Endothelial cell of umbilical vein (primary cell): ENCODE measurements at regions not wholly inside any gene's neighbourhood (a gene's known extent, or its start where the extent isn't known, plus 50 kb on each side); places are given as distances from the start of the nearest gene placed in this dataset.

Experiments
- BruUV-seq: library from RNA; stranded (reverse); fragments of 400-500 nt; replicated peaks from 2 replicates; lab custom pipeline; 2021; lab: Mats Ljungman, UMichigan
- CTCF ChIA-PET: fragments of 300-600, 350-600 bp; sonication (Branson Sonifier 250); formaldehyde crosslinking; loops from one replicate; lab custom pipeline; 2021; ENCODE audit warnings: antibody characterized with exemption, inconsistent platforms; lab: Charles Lee
- POLR2A ChIA-PET: fragments of 300-600, 350-600 bp; sonication (Branson Sonifier 250); formaldehyde crosslinking; loops from one replicate; lab custom pipeline; 2021; ENCODE audit warnings: antibody characterized with exemption, inconsistent platforms; lab: Charles Lee
- DNase-seq: peaks from one replicate; pipeline ENCODE4 v3.0.0-alpha.2; 2011; ENCODE audit warnings: low read depth, low spot score
- FAIRE-seq: peaks from 2 replicates; lab custom pipeline; 2011; peaks lifted over from hg19 to GRCh38; lab: Jason Lieb, UNC
- H2AFZ ChIP-seq: 2 replicates; pipeline ENCODE4 v1.6.0; 2012; ENCODE audit warnings: low read depth, low read length, control low read depth, inconsistent platforms
- H3K27ac ChIP-seq: 2 replicates; pipeline ENCODE4 v1.5.1; 2011; ENCODE audit warnings: low read depth, mild to moderate bottlenecking, control low read depth, low read length, moderate library complexity; ENCODE audit not compliant: insufficient read depth
- H3K27me3 ChIP-seq, 2 experiments: 2 replicates each; pipeline versions ENCODE4 v1.6.0 to v1.6.1; 2011; ENCODE audit warnings: low read length in 2 of 2, mixed read lengths in 1 of 2; ENCODE audit not compliant: control insufficient read depth in 2 of 2, insufficient read depth in 2 of 2
- H3K36me3 ChIP-seq, 2 experiments: 2 replicates in 1 of 2; 3 replicates in 1 of 2; pipeline ENCODE4 v1.5.1; 2011; ENCODE audit warnings: low read length in 2 of 2, mild to moderate bottlenecking in 1 of 2, moderate library complexity in 1 of 2; ENCODE audit not compliant: control insufficient read depth in 2 of 2, insufficient read depth in 2 of 2; ENCODE audit errors: extremely low read depth in 1 of 2
- H3K4me1 ChIP-seq: 3 replicates; pipeline ENCODE4 v1.5.1; 2011; ENCODE audit warnings: mild to moderate bottlenecking, low read length; ENCODE audit not compliant: control insufficient read depth, insufficient read depth; ENCODE audit errors: extremely low read depth
- H3K4me2 ChIP-seq: 2 replicates; pipeline ENCODE4 v1.6.1; 2011; ENCODE audit warnings: low read length, control low read depth, mixed read lengths; ENCODE audit not compliant: insufficient read depth
- H3K4me3 ChIP-seq, 3 experiments: fragments of 200-600 bp in 1 of 3; sonication (generic), shearing (Covaris generic) in 1 of 3; replicated peaks in 1 of 3; 2 replicates each; pipeline ENCODE4 v1.5.1; 2011 to 2016; ENCODE audit warnings: control low read depth in 3 of 3, low read length in 3 of 3, mild to moderate bottlenecking in 2 of 3, inconsistent platforms in 1 of 3, low read depth in 1 of 3, moderate library complexity in 1 of 3; ENCODE audit not compliant: insufficient read depth in 1 of 3
- H3K79me2 ChIP-seq: 2 replicates; pipeline ENCODE4 v1.6.0; 2012; ENCODE audit warnings: low read length, inconsistent platforms; ENCODE audit not compliant: control insufficient read depth, insufficient read depth
- H3K9ac ChIP-seq: replicated peaks from 2 replicates; pipeline ENCODE3; 2011; ENCODE audit warnings: low read length, control low read depth; ENCODE audit not compliant: insufficient read depth; ENCODE audit errors: extremely low read depth
- H3K9me1 ChIP-seq: replicated peaks from 3 replicates; pipeline ENCODE4 v1.6.0; 2011; ENCODE audit warnings: mild to moderate bottlenecking, low read length; ENCODE audit not compliant: control insufficient read depth, insufficient read depth; ENCODE audit errors: extremely low read depth
- H3K9me3 ChIP-seq: replicated peaks from 2 replicates; pipeline ENCODE4 v1.5.1; 2012; ENCODE audit warnings: low read length, inconsistent platforms; ENCODE audit not compliant: control insufficient read depth, insufficient read depth
- H4K20me1 ChIP-seq: replicated peaks from 2 replicates; pipeline ENCODE3; 2011; ENCODE audit warnings: mild to moderate bottlenecking, low read length; ENCODE audit not compliant: control insufficient read depth, insufficient read depth; ENCODE audit errors: extremely low read depth
- EZH2 ChIP-seq: IDR thresholded peaks from 2 replicates; pipeline ENCODE4 v1.6.1; 2012; ENCODE audit warnings: borderline replicate concordance, low read depth, mild to moderate bottlenecking, moderate library complexity, low read length, inconsistent platforms; ENCODE audit not compliant: severe bottlenecking
- FOS ChIP-seq: IDR thresholded peaks from 2 replicates; pipeline ENCODE4 v1.6.1; 2011; ENCODE audit warnings: mild to moderate bottlenecking, low read length, moderate library complexity, borderline replicate concordance; ENCODE audit not compliant: insufficient read depth
- GATA2 ChIP-seq: IDR thresholded peaks from 2 replicates; pipeline ENCODE4 v1.7.0; 2011; ENCODE audit warnings: low read depth, mild to moderate bottlenecking, moderate library complexity, mixed read lengths, low read length; ENCODE audit not compliant: insufficient read length, insufficient read depth
- JUN ChIP-seq: IDR thresholded peaks from 2 replicates; pipeline ENCODE4 v1.6.1; 2011; ENCODE audit warnings: borderline replicate concordance, low read depth; ENCODE audit not compliant: insufficient read length, insufficient read depth
- MYC ChIP-seq: IDR thresholded peaks from one replicate; pipeline ENCODE4 v1.6.1; 2011; ENCODE audit warnings: mild to moderate bottlenecking, low read depth, low read length
- POLR2A ChIP-seq: IDR thresholded peaks from 2 replicates; pipeline ENCODE4 v1.6.1; 2012; ENCODE audit warnings: low read depth, mild to moderate bottlenecking, control low read depth, low read length
- POLR2AphosphoS5 ChIP-seq: IDR thresholded peaks from 2 replicates; pipeline ENCODE4 v1.6.1; 2012; ENCODE audit warnings: low read depth, mild to moderate bottlenecking, control low read depth, low read length, moderate library complexity; ENCODE audit not compliant: insufficient read depth
- dilution Hi-C: fragments of 300-500 bp; cut with MboI; formaldehyde crosslinking; loops from one replicate; pipeline ENCODE4 v1.15.0; 2019; ENCODE audit warnings: low sequenced_read_pairs; ENCODE audit not compliant: extremely low pct_ligation_motif_present
- intact Hi-C: fragments of 100-400 bp; cut with micrococcal nuclease; formaldehyde crosslinking; loops from one replicate; pipeline ENCODE4 v1.10.0; 2022
- TF ChIP-seq, protein P1 (sequence below), 2 donors: IDR thresholded peaks; 1 replicate in 1 of 2; 2 replicates in 1 of 2; pipeline ENCODE4 v1.5.1; 2011; ENCODE audit warnings: low read length in 2 of 2, mild to moderate bottlenecking in 2 of 2, moderate library complexity in 2 of 2, control low read depth in 1 of 2, inconsistent platforms in 1 of 2, low read depth in 1 of 2; ENCODE audit not compliant: insufficient read depth in 1 of 2; ENCODE audit errors: extremely low read depth in 1 of 2
- TF ChIP-seq, protein P2 (sequence below): IDR thresholded peaks from 2 replicates; pipeline ENCODE4 v1.6.1; 2011; ENCODE audit not compliant: insufficient read depth, insufficient read length

DNA sequence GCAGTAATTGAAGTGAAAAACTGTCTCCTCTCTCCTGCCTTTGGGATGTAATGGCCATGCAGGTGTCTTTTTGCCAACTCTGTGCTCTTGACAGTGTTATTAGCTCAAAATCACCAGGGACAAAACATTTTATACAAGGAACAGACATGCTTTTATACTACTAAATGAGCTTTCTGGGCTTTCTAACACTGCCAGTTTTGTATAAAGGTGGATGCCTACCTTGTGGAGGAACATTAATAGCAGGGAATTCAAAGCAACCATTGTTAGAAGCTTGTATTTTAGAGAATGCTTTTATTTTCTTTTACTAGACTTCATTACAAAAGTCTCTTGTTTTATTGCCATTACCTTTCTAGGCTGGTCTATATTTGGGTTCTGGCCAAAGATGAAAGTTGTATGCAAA, 54.7 kb upstream of the ARSJ start:
- no peak overlapping the region for H3K4me3 ChIP-seq
- H4K20me1 ChIP-seq, result no peaks in the 10 kb centered on the region
- H3K27me3 ChIP-seq, result no peaks in the 10 kb centered on the region
- H3K9ac ChIP-seq, result no peak overlapping the region
- intact Hi-C loops, result no loop called here
- CTCF ChIA-PET, result no interaction called here
- FAIRE-seq (no peak), DNase-seq (no peak)
- no peaks in the 10 kb centered on the region for H3K9me1 ChIP-seq
- no peak overlapping the region for H2AFZ ChIP-seq
- TF ChIP-seq POLR2A (no peak), GATA2 (no peak), MYC (no peak), FOS (no peak), EZH2 (no peak), POLR2AphosphoS5 (no peak), JUN (no peak)
- TF ChIP-seq, protein P1, sequence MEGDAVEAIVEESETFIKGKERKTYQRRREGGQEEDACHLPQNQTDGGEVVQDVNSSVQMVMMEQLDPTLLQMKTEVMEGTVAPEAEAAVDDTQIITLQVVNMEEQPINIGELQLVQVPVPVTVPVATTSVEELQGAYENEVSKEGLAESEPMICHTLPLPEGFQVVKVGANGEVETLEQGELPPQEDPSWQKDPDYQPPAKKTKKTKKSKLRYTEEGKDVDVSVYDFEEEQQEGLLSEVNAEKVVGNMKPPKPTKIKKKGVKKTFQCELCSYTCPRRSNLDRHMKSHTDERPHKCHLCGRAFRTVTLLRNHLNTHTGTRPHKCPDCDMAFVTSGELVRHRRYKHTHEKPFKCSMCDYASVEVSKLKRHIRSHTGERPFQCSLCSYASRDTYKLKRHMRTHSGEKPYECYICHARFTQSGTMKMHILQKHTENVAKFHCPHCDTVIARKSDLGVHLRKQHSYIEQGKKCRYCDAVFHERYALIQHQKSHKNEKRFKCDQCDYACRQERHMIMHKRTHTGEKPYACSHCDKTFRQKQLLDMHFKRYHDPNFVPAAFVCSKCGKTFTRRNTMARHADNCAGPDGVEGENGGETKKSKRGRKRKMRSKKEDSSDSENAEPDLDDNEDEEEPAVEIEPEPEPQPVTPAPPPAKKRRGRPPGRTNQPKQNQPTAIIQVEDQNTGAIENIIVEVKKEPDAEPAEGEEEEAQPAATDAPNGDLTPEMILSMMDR (IDR thresholded peaks at IDR 0.05; ENCODE audit: extremely low read depth in 1 of 2, insufficient read depth in 1 of 2, low read depth in 1 of 2, low read length in 2 of 2), result no peak
- TF ChIP-seq, protein P2, sequence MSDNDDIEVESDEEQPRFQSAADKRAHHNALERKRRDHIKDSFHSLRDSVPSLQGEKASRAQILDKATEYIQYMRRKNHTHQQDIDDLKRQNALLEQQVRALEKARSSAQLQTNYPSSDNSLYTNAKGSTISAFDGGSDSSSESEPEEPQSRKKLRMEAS, result no peak
- H3K79me2 ChIP-seq, result no peaks in the 10 kb centered on the region
- dilution Hi-C loops, result no loop called here
- H3K27ac ChIP-seq, result no peak overlapping the region
- no TSS peak for BruUV-seq
- H3K4me2 ChIP-seq, result no peak overlapping the region
- no peaks in the 10 kb centered on the region for H3K9me3 ChIP-seq
- H3K4me1 ChIP-seq, result no peaks in the 10 kb centered on the region
- no peaks in the 10 kb centered on the region for H3K36me3 ChIP-seq
- POLR2A ChIA-PET, result no interaction called here
